ENCODE measurements at regions not wholly inside any gene's neighbourhood (a gene's known extent, or its start where the extent isn't known, plus 50 kb on each side); places are given as distances from the start of the nearest gene placed in this dataset.
"Not testable (repeated sequence)": the region's sequence is repeated elsewhere in the genome, so short reads cannot be mapped to it uniquely, and the experiment has no call there.

- Mint-ChIP-seq H3K4me1 (no peaks in the 10 kb centered on the region), H3K27me3 (no peaks in the 10 kb centered on the region), H3K36me3 (no peaks in the 10 kb centered on the region), H3K9me3 (peaks cover 0 to 6% (median 0%) of the 10 kb centered on the region in 7 donors), H3K4me3 (no peak overlapping the region), H3K27ac (peak overlapping the region in 1 of 6 donors; percentile 38)
- no peak for DNase-seq
- no peak for ATAC-seq (ENCODE audit: low read depth in 2 of 2)
These were observed 153.6 kb downstream of the HRH4 start for GRCh38 chr18:24613896-24614640.

GRCh38 chr18:24616653-24617052 is 156.2 kb downstream of the HRH4 start:
- H3K36me3 Mint-ChIP-seq, result no peaks in the 10 kb centered on the region
- H3K27ac Mint-ChIP-seq, result no peak overlapping the region
- no peaks in the 10 kb centered on the region for H3K27me3 Mint-ChIP-seq
- peaks cover 0 to 6% (median 0%) of the 10 kb centered on the region in 7 donors for H3K9me3 Mint-ChIP-seq
- no peak overlapping the region for H3K4me3 Mint-ChIP-seq
- no peaks in the 10 kb centered on the region for H3K4me1 Mint-ChIP-seq
- ATAC-seq (ENCODE audit: low read depth in 2 of 2) (no peak), DNase-seq (no peak)

DNA sequence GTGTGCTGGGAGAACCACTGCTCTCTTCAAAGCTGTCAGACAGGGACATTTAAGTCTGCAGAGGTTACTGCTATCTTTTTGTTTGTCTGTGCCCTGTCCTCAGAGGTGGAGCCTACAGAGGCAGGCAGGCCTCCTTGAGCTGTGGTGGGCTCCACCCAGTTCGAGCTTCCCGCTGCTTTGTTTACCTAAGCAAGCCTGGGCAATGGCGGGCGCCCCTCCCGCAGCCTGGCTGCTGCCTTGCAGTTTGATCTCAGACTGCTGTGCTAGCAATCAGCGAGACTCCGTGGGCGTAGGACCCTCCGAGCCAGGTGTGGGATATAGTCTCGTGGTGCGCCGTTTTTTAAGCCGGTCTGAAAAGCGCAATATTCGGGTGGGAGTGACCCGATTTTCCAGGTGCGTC is 164.0 kb downstream of the HRH4 start:
- not testable (repeated sequence) for H3K27me3 Mint-ChIP-seq; H3K4me1 Mint-ChIP-seq; DNase-seq; ATAC-seq (ENCODE audit: low read depth in 2 of 2); H3K4me3 Mint-ChIP-seq; H3K36me3 Mint-ChIP-seq; H3K27ac Mint-ChIP-seq; H3K9me3 Mint-ChIP-seq

DNA sequence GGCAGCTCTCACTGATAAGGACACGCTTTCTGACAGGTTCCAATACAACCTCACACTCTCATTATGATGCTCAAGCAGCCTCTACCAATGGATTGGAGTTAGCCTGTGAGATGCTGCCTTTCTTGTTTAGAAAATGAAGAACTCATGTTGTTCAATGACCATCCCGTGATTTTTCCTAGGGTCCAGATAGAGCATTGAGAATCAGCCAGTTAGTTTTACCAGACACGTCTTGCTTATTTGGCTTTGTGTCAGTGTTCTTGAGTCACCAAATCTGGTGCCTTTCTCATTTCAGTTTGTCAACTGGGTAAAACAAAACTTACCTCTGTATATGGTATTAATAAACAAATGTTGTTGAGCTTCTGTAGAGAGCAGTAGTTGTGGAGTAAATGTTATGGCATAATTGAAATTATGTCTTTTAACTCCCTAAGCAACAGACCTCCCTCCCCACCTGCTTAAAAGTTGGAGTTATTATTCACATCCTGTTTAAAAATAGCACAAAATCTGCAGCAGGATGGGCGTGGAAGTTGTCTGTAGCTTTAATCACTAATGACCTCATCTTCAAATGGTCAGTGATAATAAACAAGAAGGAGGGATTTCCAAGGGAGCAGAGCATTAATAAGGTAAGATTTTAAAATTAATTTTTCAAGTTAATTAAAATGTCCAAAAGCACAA is 167.3 kb downstream of the HRH4 start:
- H3K4me1 Mint-ChIP-seq, result no peaks in the 10 kb centered on the region
- H3K36me3 Mint-ChIP-seq, result no peaks in the 10 kb centered on the region
- H3K27ac Mint-ChIP-seq, result no peak overlapping the region
- peaks cover 4 to 16% (median 6%) of the 10 kb centered on the region in 3 donors for H3K27me3 Mint-ChIP-seq
- no peak overlapping the region for H3K4me3 Mint-ChIP-seq
- ATAC-seq (ENCODE audit: low read depth in 2 of 2), result no peak
- H3K9me3 Mint-ChIP-seq, result no peaks in the 10 kb centered on the region
- DNase-seq, result no peak

DNA sequence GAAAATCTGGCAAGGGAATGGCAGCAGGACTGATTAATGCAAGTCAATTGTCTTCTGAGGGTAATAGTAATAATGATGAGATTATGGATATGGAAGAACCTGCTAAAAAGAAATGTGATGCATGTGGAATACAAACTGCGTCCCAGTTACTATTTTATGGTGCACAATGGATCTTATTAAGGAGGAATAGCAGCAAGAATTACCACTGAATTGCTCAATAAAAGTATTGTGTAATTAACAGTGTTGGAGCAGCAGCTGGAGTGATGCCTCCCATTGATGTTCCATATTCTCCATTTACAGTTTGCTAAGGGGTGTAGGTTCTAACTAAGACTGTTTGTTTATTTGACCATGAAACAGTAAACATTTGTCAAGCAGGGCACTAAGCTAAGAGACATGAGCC is 167.9 kb downstream of the HRH4 start:
- H3K4me3 Mint-ChIP-seq, result no peak overlapping the region
- no peak for DNase-seq
- H3K4me1 Mint-ChIP-seq, result no peaks in the 10 kb centered on the region
- no peak for ATAC-seq (ENCODE audit: low read depth in 2 of 2)
- peaks cover 4 to 22% (median 9%) of the 10 kb centered on the region in 3 donors for H3K27me3 Mint-ChIP-seq
- no peaks in the 10 kb centered on the region for H3K36me3 Mint-ChIP-seq
- no peaks in the 10 kb centered on the region for H3K9me3 Mint-ChIP-seq
- H3K27ac Mint-ChIP-seq, result no peak overlapping the region

DNA sequence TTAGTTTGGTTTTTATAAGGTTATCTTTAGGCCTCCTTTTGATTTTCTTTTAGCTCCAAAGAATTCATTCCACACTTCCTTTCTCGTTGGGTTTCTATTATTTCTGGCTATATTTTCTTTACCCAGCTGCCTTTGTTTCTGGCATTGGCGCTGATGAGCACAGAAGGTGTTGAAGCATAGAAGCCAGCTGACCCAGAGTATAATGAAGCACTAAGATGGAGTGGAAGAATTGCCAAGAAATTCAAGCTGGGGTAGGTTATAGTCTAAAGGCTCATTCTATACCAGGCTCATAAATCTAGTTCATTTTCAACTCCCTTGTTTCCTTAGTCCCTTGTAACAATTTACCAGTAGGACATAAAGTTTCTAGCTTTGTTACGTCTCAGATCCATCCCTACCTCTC is 169.5 kb downstream of the HRH4 start:
- no peaks in the 10 kb centered on the region for H3K4me1 Mint-ChIP-seq
- H3K36me3 Mint-ChIP-seq, result no peaks in the 10 kb centered on the region
- H3K9me3 Mint-ChIP-seq, result no peaks in the 10 kb centered on the region
- H3K4me3 Mint-ChIP-seq, result no peak overlapping the region
- H3K27me3 Mint-ChIP-seq, result peaks cover 4 to 23% (median 10%) of the 10 kb centered on the region in 3 donors
- H3K27ac Mint-ChIP-seq, result no peak overlapping the region
- no peak for DNase-seq
- ATAC-seq (ENCODE audit: low read depth in 2 of 2), result no peak

DNA sequence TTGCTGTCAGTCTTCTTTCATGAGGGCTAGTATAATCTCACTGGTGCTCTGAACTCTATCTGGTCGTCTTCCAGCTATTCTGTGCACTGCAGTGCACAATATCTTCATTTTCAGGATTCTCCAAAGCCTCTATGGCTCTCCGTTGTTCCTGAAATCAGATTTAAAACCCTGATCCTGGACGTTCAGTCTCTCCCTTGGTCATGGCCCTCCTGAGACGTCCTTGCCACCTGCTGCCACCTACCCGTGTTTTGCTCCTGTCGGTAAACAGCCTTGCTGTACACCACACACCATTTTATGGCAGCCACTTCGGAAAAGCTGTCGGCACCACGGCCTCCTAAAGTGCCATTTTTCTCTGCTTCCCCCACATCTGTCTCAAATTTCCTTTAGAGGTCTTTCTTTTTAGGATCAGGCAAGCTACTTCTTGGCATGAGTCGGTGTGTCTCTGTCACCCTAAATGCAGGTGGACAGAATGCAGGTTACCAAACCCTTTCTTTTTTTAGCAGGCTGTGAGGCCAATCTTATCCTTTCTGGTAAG is 170.0 kb downstream of the HRH4 start:
- ATAC-seq (ENCODE audit: low read depth in 2 of 2) (no peak), DNase-seq (no peak)
- H3K4me3 Mint-ChIP-seq, result no peak overlapping the region
- H3K27ac Mint-ChIP-seq, result no peak overlapping the region
- no peaks in the 10 kb centered on the region for H3K4me1 Mint-ChIP-seq
- no peaks in the 10 kb centered on the region for H3K9me3 Mint-ChIP-seq
- peaks cover 4 to 23% (median 10%) of the 10 kb centered on the region in 3 donors for H3K27me3 Mint-ChIP-seq
- no peaks in the 10 kb centered on the region for H3K36me3 Mint-ChIP-seq

- ATAC-seq (ENCODE audit: low read depth in 2 of 2) (no peak), DNase-seq (no peak)
- no peak overlapping the region for H3K4me3 Mint-ChIP-seq
- H3K4me1 Mint-ChIP-seq, result no peaks in the 10 kb centered on the region
- no peak overlapping the region for H3K27ac Mint-ChIP-seq
- no peaks in the 10 kb centered on the region for H3K9me3 Mint-ChIP-seq
- peaks cover 4 to 23% (median 10%) of the 10 kb centered on the region in 3 donors for H3K27me3 Mint-ChIP-seq
- H3K36me3 Mint-ChIP-seq, result no peaks in the 10 kb centered on the region
These were observed 171.0 kb downstream of the HRH4 start for GRCh38 chr18:24631243-24632025.

- no peak for ATAC-seq (ENCODE audit: low read depth in 2 of 2)
- H3K4me1 Mint-ChIP-seq, result no peaks in the 10 kb centered on the region
These were observed 171.9 kb downstream of the HRH4 start for GRCh38 chr18:24632158-24632988.

GRCh38 chr18:24633121-24633520 is 172.7 kb downstream of the HRH4 start:
- no peak overlapping the region for H3K4me3 Mint-ChIP-seq
- H3K27me3 Mint-ChIP-seq, result peaks cover 4 to 23% (median 10%) of the 10 kb centered on the region in 3 donors
- H3K27ac Mint-ChIP-seq, result no peak overlapping the region
- no peaks in the 10 kb centered on the region for H3K4me1 Mint-ChIP-seq
- ATAC-seq (ENCODE audit: low read depth in 2 of 2) (no peak), DNase-seq (no peak)
- peaks cover 0 to 2% (median 0%) of the 10 kb centered on the region in 7 donors for H3K9me3 Mint-ChIP-seq
- H3K36me3 Mint-ChIP-seq, result no peaks in the 10 kb centered on the region

More at GRCh38 chr18:24632158-24632988, 171.9 kb downstream of the HRH4 start:
- H3K27me3 Mint-ChIP-seq, result peaks cover 4 to 23% (median 10%) of the 10 kb centered on the region in 3 donors
- no peak for DNase-seq
- no peak overlapping the region for H3K27ac Mint-ChIP-seq
- H3K4me3 Mint-ChIP-seq, result no peak overlapping the region
- no peaks in the 10 kb centered on the region for H3K9me3 Mint-ChIP-seq
- no peaks in the 10 kb centered on the region for H3K36me3 Mint-ChIP-seq

DNA sequence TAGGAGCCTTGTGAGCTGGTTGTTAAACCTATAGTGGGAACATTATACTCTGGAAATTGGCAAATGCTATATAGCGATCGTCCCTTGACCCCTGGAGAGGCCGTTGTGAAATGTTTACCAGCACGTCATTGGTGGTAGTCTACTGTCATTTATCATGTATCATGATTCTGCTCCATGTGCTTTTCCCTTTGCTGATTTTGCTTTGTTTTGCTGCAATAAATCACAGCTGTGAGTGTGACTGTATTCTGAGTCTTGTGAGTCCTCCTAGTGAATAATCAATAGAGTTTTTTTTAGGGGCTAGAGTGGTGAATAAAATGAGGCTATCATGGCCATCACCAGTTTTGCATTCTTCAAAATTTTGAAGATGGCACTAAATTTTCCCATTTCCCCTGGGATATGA is 189.1 kb downstream of the HRH4 start:
- Mint-ChIP-seq H3K9me3 (peaks cover 0 to 21% (median 3%) of the 10 kb centered on the region in 7 donors), H3K36me3 (no peaks in the 10 kb centered on the region), H3K27me3 (peaks cover 0 to 7% (median 0%) of the 10 kb centered on the region in 3 donors), H3K4me1 (no peaks in the 10 kb centered on the region), H3K27ac (no peak overlapping the region), H3K4me3 (no peak overlapping the region)
- DNase-seq (no peak), ATAC-seq (ENCODE audit: low read depth in 2 of 2) (no peak)

DNA sequence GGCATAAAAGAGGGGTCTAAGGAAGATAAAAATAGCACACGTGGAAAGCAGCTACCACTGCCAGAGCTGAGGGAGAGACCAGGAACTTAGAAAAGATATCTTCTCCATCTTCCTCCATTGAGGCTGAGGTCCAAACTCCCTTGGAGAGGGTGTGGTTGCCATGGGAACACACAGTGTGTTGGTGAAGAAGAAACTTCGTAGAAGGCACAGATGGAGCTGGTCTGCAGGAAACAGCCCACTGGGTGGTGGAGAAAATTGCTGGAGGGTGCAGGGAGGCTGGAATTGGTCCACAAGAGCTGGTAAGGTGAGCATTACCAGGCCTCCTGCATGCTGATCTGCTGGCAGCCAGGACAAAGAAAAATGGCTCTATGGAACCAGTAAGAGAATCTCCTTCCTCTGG is 191.0 kb downstream of the HRH4 start:
- Mint-ChIP-seq H3K36me3 (no peaks in the 10 kb centered on the region), H3K27ac (no peak overlapping the region)
- no peak for ATAC-seq (ENCODE audit: low read depth in 2 of 2)

GRCh38 chr18:24656050-24656449 is 195.6 kb downstream of the HRH4 start:
- Mint-ChIP-seq H3K36me3 (no peaks in the 10 kb centered on the region), H3K27me3 (peaks cover 0 to 5% (median 0%) of the 10 kb centered on the region in 3 donors), H3K4me1 (peaks cover 15 to 18% (median 17%) of the 10 kb centered on the region in 3 donors), H3K4me3 (no peak overlapping the region), H3K27ac (no peak overlapping the region), H3K9me3 (peaks cover 0 to 12% (median 5%) of the 10 kb centered on the region in 7 donors)
- ATAC-seq (ENCODE audit: low read depth in 2 of 2) (no peak), DNase-seq (no peak)

More for the DNA sequence above, 191.0 kb downstream of the HRH4 start:
- no peaks in the 10 kb centered on the region for H3K4me1 Mint-ChIP-seq
- H3K4me3 Mint-ChIP-seq, result no peak overlapping the region
- H3K27me3 Mint-ChIP-seq, result peaks cover 0 to 7% (median 0%) of the 10 kb centered on the region in 3 donors
- peaks cover 0 to 21% (median 5%) of the 10 kb centered on the region in 7 donors for H3K9me3 Mint-ChIP-seq
- DNase-seq, result no peak
